Stimulated activated CD4-positive, alpha-beta T cell treated with anti-CD3 and anti-CD28 coated beads, Interleukin-2, amount 100 ng/mL, for 4 hours (primary cell): ENCODE measurements at regions not wholly inside any gene's neighbourhood (a gene's known extent, or its start where the extent isn't known, plus 50 kb on each side); places are given as distances from the start of the nearest gene placed in this dataset.

Experiments
- DNase-seq: peaks from one replicate; pipeline ENCODE4 v3.0.0-alpha.2; 2020; ENCODE audit warnings: low read depth

- DNase-seq: no peak
These were observed 170.1 kb downstream of the INHBB start for GRCh38 chr2:120515759-120516678.

- DNase-seq: no peak
These were observed 170.9 kb downstream of the INHBB start for GRCh38 chr2:120516679-120517314.

- DNase-seq: no peak
These were observed 172.0 kb downstream of the INHBB start for GRCh38 chr2:120517751-120518469.

GRCh38 chr2:120518819-120519218 lies 172.9 kb downstream of the INHBB start:
- no peak for DNase-seq

GRCh38 chr2:120519469-120519868 lies 173.5 kb downstream of the INHBB start:
- DNase-seq: no peak

GRCh38 chr2:120520454-120520853 lies 174.5 kb downstream of the INHBB start:
- no peak for DNase-seq

GRCh38 chr2:120520929-120521912 lies 175.3 kb downstream of the INHBB start:
- no peak for DNase-seq

- DNase-seq: no peak
These were observed 176.3 kb downstream of the INHBB start for GRCh38 chr2:120522151-120522751.

- no peak for DNase-seq
These were observed 177.8 kb downstream of the INHBB start for GRCh38 chr2:120523766-120524165.

- no peak for DNase-seq
These were observed 178.2 kb downstream of the INHBB start for GRCh38 chr2:120524174-120524573.

- no peak for DNase-seq
These were observed 179.4 kb downstream of the INHBB start for GRCh38 chr2:120525056-120526046.

GRCh38 chr2:120526047-120526562 lies 180.2 kb downstream of the INHBB start:
- no peak for DNase-seq

- no peak for DNase-seq
These were observed 181.3 kb downstream of the INHBB start for GRCh38 chr2:120526997-120527945.

GRCh38 chr2:120528051-120528692 lies 182.2 kb downstream of the INHBB start:
- DNase-seq: no peak

- DNase-seq: no peak
These were observed 182.7 kb downstream of the INHBB start for GRCh38 chr2:120528693-120529076.

- DNase-seq: no peak
These were observed 184.8 kb downstream of the INHBB start for GRCh38 chr2:120530781-120531180.

GRCh38 chr2:120531365-120531764 lies 185.4 kb downstream of the INHBB start:
- DNase-seq: no peak
